Panc1 (cell line): ENCODE measurements at regions not wholly inside any gene's neighbourhood (a gene's known extent, or its start where the extent isn't known, plus 50 kb on each side); places are given as distances from the start of the nearest gene placed in this dataset.

Experiments
- CTCF ChIP-seq: fragments of 450-650 bp; IDR thresholded peaks from 2 replicates; pipeline ENCODE4 v1.5.1; 2017; ENCODE audit warnings: mild to moderate bottlenecking
- POLR2AphosphoS5 ChIP-seq: IDR thresholded peaks from 2 replicates; pipeline ENCODE4 v1.6.1; 2012; ENCODE audit warnings: mild to moderate bottlenecking, low read depth, low read length, moderate library complexity
- REST ChIP-seq, 2 experiments: IDR thresholded peaks; 2 replicates each; pipeline ENCODE4 v1.6.1; 2011 to 2012; ENCODE audit warnings: low read depth in 2 of 2, control low read depth in 1 of 2, low read length in 1 of 2, mild to moderate bottlenecking in 1 of 2, moderate library complexity in 1 of 2; ENCODE audit not compliant: insufficient read depth in 1 of 2
- SIN3A ChIP-seq: IDR thresholded peaks from 2 replicates; pipeline ENCODE4 v1.6.1; 2012; ENCODE audit warnings: low read depth, mild to moderate bottlenecking, low read length, moderate library complexity, borderline replicate concordance; ENCODE audit not compliant: insufficient read depth
- TCF7L2 ChIP-seq: IDR thresholded peaks from 2 replicates; pipeline ENCODE4 v1.6.1; 2011; ENCODE audit warnings: mild to moderate bottlenecking, low read depth, low read length, inconsistent platforms

- 0 out of 2 replicates have a peak, but pooled peaks have one; percentile 11 for TF ChIP-seq CTCF
- TF ChIP-seq TCF7L2, result no peak
- no peak for TF ChIP-seq POLR2AphosphoS5
- no peak for TF ChIP-seq SIN3A
- no peak for TF ChIP-seq REST (IDR thresholded peaks at IDR 0.05; ENCODE audit: insufficient read depth in 1 of 2, low read depth in 2 of 2, low read length in 1 of 2)
Observed at GRCh38 chr14:88929656-88930436, 105.4 kb downstream of the TTC8 start.
